ENCODE measurements at regions not wholly inside any gene's neighbourhood (a gene's known extent, or its start where the extent isn't known, plus 50 kb on each side); places are given as distances from the start of the nearest gene placed in this dataset.

DNA sequence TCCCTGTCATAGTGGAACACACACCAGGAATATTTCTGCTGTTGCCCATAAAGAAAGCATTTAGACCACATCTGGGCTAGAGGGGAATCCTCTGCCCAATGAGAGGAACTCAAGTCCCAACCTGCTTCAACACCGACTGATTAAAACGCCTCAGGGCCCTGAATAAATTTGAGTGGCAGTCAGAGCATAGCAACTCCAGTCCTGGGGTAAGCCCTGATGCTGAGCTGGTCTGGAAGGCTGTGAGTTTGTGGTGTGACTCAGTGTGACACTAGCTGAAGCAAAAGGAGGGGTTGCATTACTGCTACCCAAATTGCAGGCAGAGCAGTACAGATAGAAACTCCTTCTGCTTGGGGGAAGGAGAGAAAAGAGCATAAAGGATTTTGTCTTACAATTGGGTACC, 148.3 kb downstream of the PRDM9 start:
- Mint-ChIP-seq H3K27ac (ENCODE audit: unreplicated experiment) (no peak overlapping the region), H3K36me3 (ENCODE audit: low read depth) (no peaks in the 10 kb centered on the region), H3K4me3 (no peak overlapping the region), H3K4me1 (no peaks in the 10 kb centered on the region), H3K9me3 (no peaks in the 10 kb centered on the region), H3K27me3 (ENCODE audit: low read depth) (no peaks in the 10 kb centered on the region)
- TF ChIP-seq, protein P1, sequence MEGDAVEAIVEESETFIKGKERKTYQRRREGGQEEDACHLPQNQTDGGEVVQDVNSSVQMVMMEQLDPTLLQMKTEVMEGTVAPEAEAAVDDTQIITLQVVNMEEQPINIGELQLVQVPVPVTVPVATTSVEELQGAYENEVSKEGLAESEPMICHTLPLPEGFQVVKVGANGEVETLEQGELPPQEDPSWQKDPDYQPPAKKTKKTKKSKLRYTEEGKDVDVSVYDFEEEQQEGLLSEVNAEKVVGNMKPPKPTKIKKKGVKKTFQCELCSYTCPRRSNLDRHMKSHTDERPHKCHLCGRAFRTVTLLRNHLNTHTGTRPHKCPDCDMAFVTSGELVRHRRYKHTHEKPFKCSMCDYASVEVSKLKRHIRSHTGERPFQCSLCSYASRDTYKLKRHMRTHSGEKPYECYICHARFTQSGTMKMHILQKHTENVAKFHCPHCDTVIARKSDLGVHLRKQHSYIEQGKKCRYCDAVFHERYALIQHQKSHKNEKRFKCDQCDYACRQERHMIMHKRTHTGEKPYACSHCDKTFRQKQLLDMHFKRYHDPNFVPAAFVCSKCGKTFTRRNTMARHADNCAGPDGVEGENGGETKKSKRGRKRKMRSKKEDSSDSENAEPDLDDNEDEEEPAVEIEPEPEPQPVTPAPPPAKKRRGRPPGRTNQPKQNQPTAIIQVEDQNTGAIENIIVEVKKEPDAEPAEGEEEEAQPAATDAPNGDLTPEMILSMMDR (conservative IDR thresholded peaks at IDR 0.05), result no peak
- DNase-seq (ENCODE audit: low read depth, low spot score), result no peak

DNA sequence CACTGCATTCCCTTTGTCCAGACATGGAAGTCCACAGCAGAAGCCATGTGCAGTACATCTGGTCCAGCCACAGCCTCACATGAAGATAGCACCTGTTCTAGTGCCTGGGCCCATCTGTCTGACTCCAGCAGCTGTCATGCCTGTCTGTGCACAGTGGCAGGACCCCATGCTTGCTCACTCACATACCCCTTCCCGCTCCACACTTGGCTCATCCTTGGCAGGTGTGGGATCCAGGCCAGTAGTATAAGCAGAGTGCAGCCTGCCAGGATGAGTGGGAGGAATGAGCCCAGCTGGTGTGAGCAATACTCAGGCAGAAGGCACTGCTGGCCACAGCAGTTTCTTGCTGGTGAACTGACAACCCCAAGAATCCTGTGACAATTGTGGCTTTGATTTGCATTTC, 168.0 kb downstream of the PRDM9 start:
- H3K4me1 Mint-ChIP-seq, result no peaks in the 10 kb centered on the region
- H3K9me3 Mint-ChIP-seq, result peaks cover 3% of the 10 kb centered on the region
- H3K4me3 Mint-ChIP-seq, result no peak overlapping the region
- no peak for DNase-seq (ENCODE audit: low read depth, low spot score)
- H3K27me3 Mint-ChIP-seq (ENCODE audit: low read depth), result no peaks in the 10 kb centered on the region
- H3K27ac Mint-ChIP-seq (ENCODE audit: unreplicated experiment), result no peak overlapping the region
- no peaks in the 10 kb centered on the region for H3K36me3 Mint-ChIP-seq (ENCODE audit: low read depth)
- TF ChIP-seq, protein P1 (conservative IDR thresholded peaks at IDR 0.05), result no peak

DNA sequence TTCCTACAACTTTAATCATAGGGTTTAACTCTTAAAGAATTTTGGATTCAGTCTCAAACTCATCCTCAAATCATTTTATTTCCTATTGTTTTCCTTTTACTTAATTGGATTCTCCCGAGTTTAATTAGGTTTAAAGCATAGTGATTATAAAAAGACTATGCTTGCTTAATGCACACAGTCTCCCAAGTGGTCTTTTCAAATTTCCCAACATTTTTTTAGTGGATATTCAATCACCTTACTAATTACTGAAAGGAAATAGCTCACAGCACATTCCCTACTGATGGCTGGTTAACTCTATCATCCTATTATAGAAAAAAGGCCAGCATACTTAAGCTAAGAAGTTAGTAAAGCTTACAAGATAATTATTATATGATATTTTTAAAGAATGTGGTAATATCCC, 170.6 kb downstream of the PRDM9 start:
- TF ChIP-seq, protein P1 (conservative IDR thresholded peaks at IDR 0.05), result no peak
- no peaks in the 10 kb centered on the region for H3K36me3 Mint-ChIP-seq (ENCODE audit: low read depth)
- H3K27ac Mint-ChIP-seq (ENCODE audit: unreplicated experiment), result no peak overlapping the region
- H3K4me3 Mint-ChIP-seq, result no peak overlapping the region
- no peaks in the 10 kb centered on the region for H3K27me3 Mint-ChIP-seq (ENCODE audit: low read depth)
- DNase-seq (ENCODE audit: low read depth, low spot score), result no peak
- no peaks in the 10 kb centered on the region for H3K4me1 Mint-ChIP-seq
- H3K9me3 Mint-ChIP-seq, result no peaks in the 10 kb centered on the region

DNA sequence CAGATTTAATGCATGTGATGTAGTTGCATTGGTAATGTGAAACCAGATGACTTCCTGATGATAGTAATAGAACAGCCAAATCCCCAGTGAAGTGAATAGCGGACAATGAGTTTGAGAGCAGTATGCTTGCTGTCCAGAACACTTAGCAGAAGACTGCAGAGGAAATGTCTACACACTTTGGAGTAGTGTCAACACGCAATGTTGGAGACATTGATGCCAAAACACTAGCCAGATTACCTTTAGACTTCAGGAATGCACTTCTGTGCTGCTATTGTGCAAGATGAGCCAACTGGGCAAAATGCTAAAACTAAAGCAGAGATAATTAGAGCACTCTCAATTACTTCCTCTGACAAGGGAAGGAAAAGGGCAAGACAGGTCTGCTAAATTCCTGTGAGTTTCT, 176.7 kb downstream of the PRDM9 start:
- Mint-ChIP-seq H3K27ac (ENCODE audit: unreplicated experiment) (no peak overlapping the region), H3K9me3 (peaks cover 5% of the 10 kb centered on the region), H3K27me3 (ENCODE audit: low read depth) (no peaks in the 10 kb centered on the region), H3K4me3 (no peak overlapping the region), H3K4me1 (peaks cover 6% of the 10 kb centered on the region), H3K36me3 (ENCODE audit: low read depth) (no peaks in the 10 kb centered on the region)
- DNase-seq (ENCODE audit: low read depth, low spot score), result no peak
- TF ChIP-seq, protein P1 (conservative IDR thresholded peaks at IDR 0.05), result no peak

DNA sequence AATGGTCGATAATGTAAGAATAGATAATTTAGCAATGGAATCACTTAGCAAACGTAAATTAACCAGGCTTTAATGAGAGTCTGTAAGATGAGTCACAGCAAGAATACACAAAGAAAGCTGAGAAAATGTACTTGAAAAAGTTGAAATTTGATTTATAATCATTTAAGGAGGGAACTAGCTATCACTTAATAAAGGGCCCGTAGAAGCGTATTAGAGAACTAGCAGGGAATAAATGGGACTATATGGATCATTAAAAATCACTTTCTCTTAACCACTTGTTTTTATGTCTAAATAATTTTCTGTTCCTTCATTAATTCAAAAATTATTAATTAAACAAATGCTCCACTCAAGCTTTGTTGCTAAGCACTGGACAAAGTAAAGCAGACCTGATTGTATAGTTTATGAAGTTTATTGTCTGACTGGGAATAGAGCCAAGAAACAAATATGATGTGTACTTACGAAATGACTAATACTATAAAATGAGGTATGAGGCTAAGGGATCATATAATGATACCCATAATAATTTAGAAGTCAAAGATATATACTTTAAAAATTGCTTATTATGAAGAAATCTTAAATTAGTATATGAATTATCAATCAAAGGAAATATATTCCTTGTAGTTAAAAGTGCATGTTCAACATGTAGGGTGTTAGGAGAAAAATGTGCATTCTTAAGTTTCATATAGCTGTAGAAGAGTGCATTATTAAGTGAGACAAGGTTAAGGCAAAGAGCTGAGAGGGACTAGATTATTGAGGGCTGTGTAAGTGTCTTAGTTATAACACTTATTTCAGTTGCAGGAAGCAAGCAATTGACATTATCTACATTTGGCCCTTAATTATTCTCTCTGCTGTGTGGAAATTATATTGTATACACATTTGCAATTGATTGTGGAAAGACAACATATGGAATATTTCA, 196.8 kb downstream of the PRDM9 start:
- Mint-ChIP-seq H3K27me3 (ENCODE audit: low read depth) (no peaks in the 10 kb centered on the region), H3K27ac (ENCODE audit: unreplicated experiment) (no peak overlapping the region), H3K36me3 (ENCODE audit: low read depth) (no peaks in the 10 kb centered on the region), H3K4me1 (no peaks in the 10 kb centered on the region), H3K9me3 (no peaks in the 10 kb centered on the region), H3K4me3 (no peak overlapping the region)
- no peak for DNase-seq (ENCODE audit: low read depth, low spot score)
- TF ChIP-seq, protein P1 (conservative IDR thresholded peaks at IDR 0.05), result no peak

Data from neural crest cell (in vitro differentiated cells).